ENCODE measurements at regions not wholly inside any gene's neighbourhood (a gene's known extent, or its start where the extent isn't known, plus 50 kb on each side); places are given as distances from the start of the nearest gene placed in this dataset.

- no peaks in the 10 kb centered on the region for H3K4me1 ChIP-seq (ENCODE audit: control insufficient read depth in 1 of 2, insufficient read depth in 2 of 2, low read length in 2 of 2)
- no peaks in the 10 kb centered on the region for H3K27me3 ChIP-seq (ENCODE audit: insufficient read depth, low read length)
- no peak for DNase-seq (ENCODE audit: low read depth, low spot score)
- no peak overlapping the region for H3K27ac ChIP-seq (ENCODE audit: low read depth, low read length)
- no peaks in the 10 kb centered on the region for H3K36me3 ChIP-seq (ENCODE audit: control insufficient read depth in 1 of 2, insufficient read depth in 2 of 2, low read length in 2 of 2)
- no peak overlapping the region for H3K9ac ChIP-seq (ENCODE audit: low read length)
- ChIA-PET POLR2A (no interaction called here), RAD21 (ENCODE audit: low non-redundant PET in 1 of 2, low total read pairs in 2 of 2, uncharacterized antibody in 2 of 2, unreplicated experiment in 2 of 2) (no interaction called here), CTCF (no interaction called here)
- no peak overlapping the region for H2AFZ ChIP-seq (ENCODE audit: low read depth, low read length, poor library complexity, severe bottlenecking)
- no TSS peak for BruUV-seq (replicated peaks)
- no peak overlapping the region for H3K4me2 ChIP-seq (ENCODE audit: low read length)
- intact Hi-C loops (cut with micrococcal nuclease): no loop called here
- H4K20me1 ChIP-seq (ENCODE audit: insufficient read depth): no peaks in the 10 kb centered on the region
- no peak for ATAC-seq
- no peak for TF ChIP-seq ZBTB33 (IDR thresholded peaks at IDR 0.05; ENCODE audit: extremely low read depth, insufficient replicate concordance, low read length)
- TF ChIP-seq CTCF (IDR thresholded peaks at IDR 0.05 in 2 of 3, conservative IDR thresholded peaks at IDR 0.05 in 1 of 3; ENCODE audit: borderline replicate concordance in 1 of 3, insufficient read depth in 1 of 3, low read depth in 2 of 3, low read length in 2 of 3): no peak
- H3K79me2 ChIP-seq (ENCODE audit: insufficient read depth, low read length): no peaks in the 10 kb centered on the region
- no peaks in the 10 kb centered on the region for H3K9me2 ChIP-seq (ENCODE audit: insufficient read depth)
- H3K9me3 ChIP-seq (ENCODE audit: control insufficient read depth in 1 of 2, insufficient read depth in 1 of 2, low read depth in 1 of 2, low read length in 2 of 2): peaks cover 0 to 19% of the 10 kb centered on the region in 2 experiments; a peak in 2 of 4 replicates
- H3K4me3 ChIP-seq (replicated peaks in 1 of 2; ENCODE audit: low read depth in 1 of 2, low read length in 2 of 2): no peak overlapping the region
Measured at GRCh38 chr2:76445880-76446279, 735.2 kb upstream of the GCFC2 start.

GRCh38 chr2:76444732-76445131, 734.0 kb upstream of the GCFC2 start:
- ChIA-PET RAD21 (ENCODE audit: low non-redundant PET in 1 of 2, low total read pairs in 2 of 2, uncharacterized antibody in 2 of 2, unreplicated experiment in 2 of 2) (no interaction called here), CTCF (no interaction called here), POLR2A (no interaction called here)
- no peaks in the 10 kb centered on the region for H3K79me2 ChIP-seq (ENCODE audit: insufficient read depth, low read length)
- intact Hi-C loops (cut with micrococcal nuclease): no loop called here
- H3K4me1 ChIP-seq (ENCODE audit: control insufficient read depth in 1 of 2, insufficient read depth in 2 of 2, low read length in 2 of 2): no peaks in the 10 kb centered on the region
- no peak overlapping the region for H3K4me3 ChIP-seq (replicated peaks in 1 of 2; ENCODE audit: low read depth in 1 of 2, low read length in 2 of 2)
- H3K9ac ChIP-seq (ENCODE audit: low read length): no peak overlapping the region
- H3K4me2 ChIP-seq (ENCODE audit: low read length): no peak overlapping the region
- no peaks in the 10 kb centered on the region for H3K27me3 ChIP-seq (ENCODE audit: insufficient read depth, low read length)
- H3K36me3 ChIP-seq (ENCODE audit: control insufficient read depth in 1 of 2, insufficient read depth in 2 of 2, low read length in 2 of 2): no peaks in the 10 kb centered on the region
- no peaks in the 10 kb centered on the region for H3K9me2 ChIP-seq (ENCODE audit: insufficient read depth)
- no peaks in the 10 kb centered on the region for H4K20me1 ChIP-seq (ENCODE audit: insufficient read depth)
- DNase-seq (ENCODE audit: low read depth, low spot score) (no peak), ATAC-seq (no peak)
- H3K27ac ChIP-seq (ENCODE audit: low read depth, low read length): no peak overlapping the region
- BruUV-seq (replicated peaks): no TSS peak
- H3K9me3 ChIP-seq (ENCODE audit: control insufficient read depth in 1 of 2, insufficient read depth in 1 of 2, low read depth in 1 of 2, low read length in 2 of 2): peaks cover 4 to 19% of the 10 kb centered on the region in 2 experiments; a peak in 3 of 4 replicates
- no peak overlapping the region for H2AFZ ChIP-seq (ENCODE audit: low read depth, low read length, poor library complexity, severe bottlenecking)
- TF ChIP-seq CBX3 (IDR thresholded peaks at IDR 0.05; ENCODE audit: low read depth) (no peak), ELF1 (IDR thresholded peaks at IDR 0.05; ENCODE audit: borderline replicate concordance, low read depth) (no peak), SP1 (IDR thresholded peaks at IDR 0.05; ENCODE audit: low read depth) (no peak), ATF3 (IDR thresholded peaks at IDR 0.05) (no peak), SRF (IDR thresholded peaks at IDR 0.05; ENCODE audit: low read depth) (no peak), CEBPB (IDR thresholded peaks at IDR 0.05; ENCODE audit: low read depth) (no peak), CTCF (IDR thresholded peaks at IDR 0.05 in 2 of 3, conservative IDR thresholded peaks at IDR 0.05 in 1 of 3; ENCODE audit: borderline replicate concordance in 1 of 3, insufficient read depth in 1 of 3, low read depth in 2 of 3, low read length in 2 of 3) (no peak)
- TF ChIP-seq, protein P1, sequence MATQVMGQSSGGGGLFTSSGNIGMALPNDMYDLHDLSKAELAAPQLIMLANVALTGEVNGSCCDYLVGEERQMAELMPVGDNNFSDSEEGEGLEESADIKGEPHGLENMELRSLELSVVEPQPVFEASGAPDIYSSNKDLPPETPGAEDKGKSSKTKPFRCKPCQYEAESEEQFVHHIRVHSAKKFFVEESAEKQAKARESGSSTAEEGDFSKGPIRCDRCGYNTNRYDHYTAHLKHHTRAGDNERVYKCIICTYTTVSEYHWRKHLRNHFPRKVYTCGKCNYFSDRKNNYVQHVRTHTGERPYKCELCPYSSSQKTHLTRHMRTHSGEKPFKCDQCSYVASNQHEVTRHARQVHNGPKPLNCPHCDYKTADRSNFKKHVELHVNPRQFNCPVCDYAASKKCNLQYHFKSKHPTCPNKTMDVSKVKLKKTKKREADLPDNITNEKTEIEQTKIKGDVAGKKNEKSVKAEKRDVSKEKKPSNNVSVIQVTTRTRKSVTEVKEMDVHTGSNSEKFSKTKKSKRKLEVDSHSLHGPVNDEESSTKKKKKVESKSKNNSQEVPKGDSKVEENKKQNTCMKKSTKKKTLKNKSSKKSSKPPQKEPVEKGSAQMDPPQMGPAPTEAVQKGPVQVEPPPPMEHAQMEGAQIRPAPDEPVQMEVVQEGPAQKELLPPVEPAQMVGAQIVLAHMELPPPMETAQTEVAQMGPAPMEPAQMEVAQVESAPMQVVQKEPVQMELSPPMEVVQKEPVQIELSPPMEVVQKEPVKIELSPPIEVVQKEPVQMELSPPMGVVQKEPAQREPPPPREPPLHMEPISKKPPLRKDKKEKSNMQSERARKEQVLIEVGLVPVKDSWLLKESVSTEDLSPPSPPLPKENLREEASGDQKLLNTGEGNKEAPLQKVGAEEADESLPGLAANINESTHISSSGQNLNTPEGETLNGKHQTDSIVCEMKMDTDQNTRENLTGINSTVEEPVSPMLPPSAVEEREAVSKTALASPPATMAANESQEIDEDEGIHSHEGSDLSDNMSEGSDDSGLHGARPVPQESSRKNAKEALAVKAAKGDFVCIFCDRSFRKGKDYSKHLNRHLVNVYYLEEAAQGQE (IDR thresholded peaks at IDR 0.05; ENCODE audit: low read depth): no peak
